ENCODE measurements at regions not wholly inside any gene's neighbourhood (a gene's known extent, or its start where the extent isn't known, plus 50 kb on each side); places are given as distances from the start of the nearest gene placed in this dataset.

DNA sequence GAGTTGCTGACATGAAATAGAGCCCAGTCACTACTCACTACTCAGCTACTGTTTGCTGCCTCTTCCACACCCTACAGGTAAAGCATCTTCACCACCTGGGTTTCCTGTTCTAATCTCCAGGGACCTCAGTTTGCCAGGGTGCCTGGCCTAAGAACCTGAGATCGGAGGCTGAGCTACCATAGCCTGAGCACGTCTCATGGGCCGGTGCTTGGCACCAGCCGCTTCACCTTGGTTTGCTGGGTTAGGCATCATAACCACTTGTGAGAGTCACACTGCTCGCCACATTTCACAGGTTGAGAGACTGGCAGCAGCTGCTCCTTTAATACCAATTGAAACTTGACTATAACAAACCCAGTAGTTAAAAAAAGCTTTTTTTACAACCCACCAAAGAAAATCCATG is 75.1 kb downstream of the EMX2 start:
- H3K9me3 Mint-ChIP-seq, result peaks cover 0 to 2% (median 0%) of the 10 kb centered on the region in 7 donors
- no peaks in the 10 kb centered on the region for H3K4me1 ChIP-seq (ENCODE audit: control insufficient read depth in 1 of 2, insufficient read depth in 2 of 2, low read length in 2 of 2)
- intact Hi-C loops (cut with micrococcal nuclease), result no loop called here
- no peak overlapping the region for H3K27ac ChIP-seq (ENCODE audit: low read depth in 1 of 2, low read length in 2 of 2)
- no peaks in the 10 kb centered on the region for H3K36me3 ChIP-seq (replicated peaks in 1 of 2; ENCODE audit: control insufficient read depth in 1 of 2, insufficient read depth in 2 of 2, low read length in 2 of 2)
- no peak overlapping the region for H3K27ac Mint-ChIP-seq
- DNase-seq, result no peak
- H3K4me3 Mint-ChIP-seq, result no peak overlapping the region
- no peaks in the 10 kb centered on the region for H3K79me2 ChIP-seq (ENCODE audit: insufficient read depth, low read length)
- H3K9ac ChIP-seq (ENCODE audit: insufficient read depth, low read length, poor library complexity, severe bottlenecking), result no peak overlapping the region
- no peaks in the 10 kb centered on the region for H3K27me3 ChIP-seq (ENCODE audit: control insufficient read depth in 2 of 2, insufficient read depth in 2 of 2, low read length in 2 of 2)
- H3K4me1 Mint-ChIP-seq, result no peaks in the 10 kb centered on the region
- no peaks in the 10 kb centered on the region for H3K9me3 ChIP-seq (replicated peaks in 1 of 2; ENCODE audit: control insufficient read depth in 1 of 2, insufficient read depth in 1 of 2, low read length in 2 of 2)
- WGBS (ENCODE audit: insufficient coverage), result 88% methylated on average over 4 of the region's 5 CpGs
- no peak overlapping the region for H3K4me3 ChIP-seq (replicated peaks in 1 of 3; ENCODE audit: low read depth in 2 of 3, low read length in 3 of 3)
- TF ChIP-seq, protein P1, sequence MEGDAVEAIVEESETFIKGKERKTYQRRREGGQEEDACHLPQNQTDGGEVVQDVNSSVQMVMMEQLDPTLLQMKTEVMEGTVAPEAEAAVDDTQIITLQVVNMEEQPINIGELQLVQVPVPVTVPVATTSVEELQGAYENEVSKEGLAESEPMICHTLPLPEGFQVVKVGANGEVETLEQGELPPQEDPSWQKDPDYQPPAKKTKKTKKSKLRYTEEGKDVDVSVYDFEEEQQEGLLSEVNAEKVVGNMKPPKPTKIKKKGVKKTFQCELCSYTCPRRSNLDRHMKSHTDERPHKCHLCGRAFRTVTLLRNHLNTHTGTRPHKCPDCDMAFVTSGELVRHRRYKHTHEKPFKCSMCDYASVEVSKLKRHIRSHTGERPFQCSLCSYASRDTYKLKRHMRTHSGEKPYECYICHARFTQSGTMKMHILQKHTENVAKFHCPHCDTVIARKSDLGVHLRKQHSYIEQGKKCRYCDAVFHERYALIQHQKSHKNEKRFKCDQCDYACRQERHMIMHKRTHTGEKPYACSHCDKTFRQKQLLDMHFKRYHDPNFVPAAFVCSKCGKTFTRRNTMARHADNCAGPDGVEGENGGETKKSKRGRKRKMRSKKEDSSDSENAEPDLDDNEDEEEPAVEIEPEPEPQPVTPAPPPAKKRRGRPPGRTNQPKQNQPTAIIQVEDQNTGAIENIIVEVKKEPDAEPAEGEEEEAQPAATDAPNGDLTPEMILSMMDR (IDR thresholded peaks at IDR 0.05), result no peak
- H3K4me2 ChIP-seq (replicated peaks; ENCODE audit: extremely low read depth, low read length, poor library complexity, severe bottlenecking), result no peak overlapping the region
- H3K36me3 Mint-ChIP-seq, result no peaks in the 10 kb centered on the region
- peaks cover 4 to 10% (median 7%) of the 10 kb centered on the region in 3 donors for H3K27me3 Mint-ChIP-seq (ENCODE audit: low read depth in 3 of 3)
- H2AFZ ChIP-seq (ENCODE audit: insufficient read depth, low read depth, low read length, poor library complexity, severe bottlenecking), result no peak overlapping the region
- H4K20me1 ChIP-seq (ENCODE audit: insufficient read depth, low read length), result no peaks in the 10 kb centered on the region

- Mint-ChIP-seq H3K4me3 (no peak overlapping the region), H3K36me3 (no peaks in the 10 kb centered on the region), H3K4me1 (no peaks in the 10 kb centered on the region), H3K27me3 (ENCODE audit: low read depth in 3 of 3) (peaks cover 2 to 12% (median 7%) of the 10 kb centered on the region in 3 donors), H3K9me3 (peaks cover 0 to 2% (median 0%) of the 10 kb centered on the region in 7 donors), H3K27ac (no peak overlapping the region)
- no peak overlapping the region for H3K4me3 ChIP-seq (replicated peaks in 1 of 3; ENCODE audit: low read depth in 2 of 3, low read length in 3 of 3)
- no peaks in the 10 kb centered on the region for H4K20me1 ChIP-seq (ENCODE audit: insufficient read depth, low read length)
- no peaks in the 10 kb centered on the region for H3K27me3 ChIP-seq (ENCODE audit: control insufficient read depth in 2 of 2, insufficient read depth in 2 of 2, low read length in 2 of 2)
- no peaks in the 10 kb centered on the region for H3K4me1 ChIP-seq (ENCODE audit: control insufficient read depth in 1 of 2, insufficient read depth in 2 of 2, low read length in 2 of 2)
- H3K36me3 ChIP-seq (replicated peaks in 1 of 2; ENCODE audit: control insufficient read depth in 1 of 2, insufficient read depth in 2 of 2, low read length in 2 of 2), result no peaks in the 10 kb centered on the region
- no peaks in the 10 kb centered on the region for H3K9me3 ChIP-seq (replicated peaks in 1 of 2; ENCODE audit: control insufficient read depth in 1 of 2, insufficient read depth in 1 of 2, low read length in 2 of 2)
- H3K79me2 ChIP-seq (ENCODE audit: insufficient read depth, low read length), result no peaks in the 10 kb centered on the region
- TF ChIP-seq, protein P1 (IDR thresholded peaks at IDR 0.05), result no peak
- H3K9ac ChIP-seq (ENCODE audit: insufficient read depth, low read length, poor library complexity, severe bottlenecking), result no peak overlapping the region
- H2AFZ ChIP-seq (ENCODE audit: insufficient read depth, low read depth, low read length, poor library complexity, severe bottlenecking), result no peak overlapping the region
- H3K4me2 ChIP-seq (replicated peaks; ENCODE audit: extremely low read depth, low read length, poor library complexity, severe bottlenecking), result no peak overlapping the region
- intact Hi-C loops (cut with micrococcal nuclease), result no loop called here
- WGBS (ENCODE audit: insufficient coverage), result 100% methylated on average over 2 of the region's 7 CpGs
- no peak for DNase-seq
- H3K27ac ChIP-seq (ENCODE audit: low read depth in 1 of 2, low read length in 2 of 2), result no peak overlapping the region
Observed at GRCh38 chr10:117619223-117619622, 76.7 kb downstream of the EMX2 start.

All from CD14-positive monocyte (primary cell).